Fibroblast of skin of left biceps (primary cell): ENCODE measurements at regions not wholly inside any gene's neighbourhood (a gene's known extent, or its start where the extent isn't known, plus 50 kb on each side); places are given as distances from the start of the nearest gene placed in this dataset.
"Not testable (repeated sequence)": the region's sequence is repeated elsewhere in the genome, so short reads cannot be mapped to it uniquely, and the experiment has no call there.

Source experiments
- DNase-seq, 2 experiments: peaks; one replicate each; pipeline ENCODE4 v3.0.0-alpha.2; 2013; ENCODE audit warnings: low read depth in 2 of 2

- DNase-seq: no peak
Observed at GRCh38 chr7:20839196-20839735, 52.6 kb upstream of the SP8 start.

- DNase-seq: no peak
Observed at GRCh38 chr7:20839987-20840386, 53.3 kb upstream of the SP8 start.

- no peak for DNase-seq
Observed at GRCh38 chr7:20846791-20847190, 60.1 kb upstream of the SP8 start.

GRCh38 chr7:20858951-20859350 lies 72.3 kb upstream of the SP8 start:
- DNase-seq: no peak

GRCh38 chr7:20861468-20861867 lies 74.8 kb upstream of the SP8 start:
- no peak for DNase-seq

- no peak for DNase-seq
Observed at GRCh38 chr7:20862554-20862953, 75.9 kb upstream of the SP8 start.

- DNase-seq: no peak
Observed at GRCh38 chr7:20864221-20864620, 77.5 kb upstream of the SP8 start.

GRCh38 chr7:20865684-20866083 lies 79.0 kb upstream of the SP8 start:
- DNase-seq: no peak

- no peak for DNase-seq
Observed at GRCh38 chr7:20870977-20871376, 84.3 kb upstream of the SP8 start.

GRCh38 chr7:20892776-20893175 lies 106.1 kb upstream of the SP8 start:
- DNase-seq: no peak

- no peak for DNase-seq
Observed at GRCh38 chr7:20894806-20895205, 108.1 kb upstream of the SP8 start.

GRCh38 chr7:20895563-20895962 lies 108.9 kb upstream of the SP8 start:
- DNase-seq: no peak

GRCh38 chr7:20896996-20897395 lies 110.3 kb upstream of the SP8 start:
- no peak for DNase-seq

- DNase-seq: no peak
Observed at GRCh38 chr7:20906801-20907453, 120.2 kb upstream of the SP8 start.

- DNase-seq: no peak
Observed at GRCh38 chr7:20911081-20911480, 124.4 kb upstream of the SP8 start.

GRCh38 chr7:20913853-20914252 lies 127.2 kb upstream of the SP8 start:
- DNase-seq: no peak

- DNase-seq: no peak
Observed at GRCh38 chr7:20916311-20916710, 129.6 kb upstream of the SP8 start.

- no peak for DNase-seq
Observed at GRCh38 chr7:20917603-20918002, 130.9 kb upstream of the SP8 start.

- no peak for DNase-seq
Observed at GRCh38 chr7:20918156-20918555, 131.5 kb upstream of the SP8 start.

GRCh38 chr7:20927178-20927577 lies 140.5 kb upstream of the SP8 start:
- DNase-seq: not testable (repeated sequence)

GRCh38 chr7:20927976-20928375 lies 141.3 kb upstream of the SP8 start:
- no peak for DNase-seq

- no peak for DNase-seq
Observed at GRCh38 chr7:20929199-20929598, 142.5 kb upstream of the SP8 start.

GRCh38 chr7:20931739-20932138 lies 145.1 kb upstream of the SP8 start:
- DNase-seq: no peak
